K562 (cell line): ENCODE measurements at regions not wholly inside any gene's neighbourhood (a gene's known extent, or its start where the extent isn't known, plus 50 kb on each side); places are given as distances from the start of the nearest gene placed in this dataset.

Experiments
- ATAC-seq: fragments of 200-7000 bp; cut with Tn5 transposase; 3 replicates; pipeline ENCODE4 v1.9.1; 2020; ENCODE audit warnings: moderate library complexity
- BruUV-seq: library from RNA; stranded (reverse); fragments of 400-500 nt; replicated peaks from 2 replicates; lab custom pipeline; 2021; lab: Mats Ljungman, UMichigan
- CTCF ChIA-PET: fragments of 300-600 bp; formaldehyde crosslinking; extraction: SDS; loops from one replicate; lab custom pipeline; 2021; ENCODE audit warnings: low intra/inter-chr PET ratio; lab: Yijun Ruan, JAX
- POLR2A ChIA-PET: fragments of 300-600, 350-650 bp; sonication (Branson Sonifier 250); formaldehyde crosslinking; extraction: SDS; loops from one replicate; lab custom pipeline; 2021; ENCODE audit warnings: antibody characterized with exemption, inconsistent platforms; lab: Yijun Ruan, JAX
- DNase-seq, 4 experiments: peaks; one replicate each; pipeline versions ENCODE4 v3.0.0 to v3.0.0-alpha.2; 2011 to 2018; ENCODE audit warnings: low spot score in 3 of 4, mixed read lengths in 3 of 4; ENCODE audit errors: extremely low read depth in 1 of 4
- FAIRE-seq: peaks from 2 replicates; lab custom pipeline; 2011; peaks lifted over from hg19 to GRCh38; lab: Jason Lieb, UNC
- H2AFZ ChIP-seq: 2 replicates; pipeline ENCODE4 v1.6.0; 2011; ENCODE audit warnings: low read depth, low read length, control low read depth, inconsistent platforms
- H3K27ac ChIP-seq: fragments of 200-600 bp; 3 replicates; pipeline ENCODE4 v1.8.0; 2011; ENCODE audit warnings: low read depth, mild to moderate bottlenecking, control low read depth, inconsistent platforms, low read length, moderate library complexity, mixed read lengths; ENCODE audit errors: extremely low read depth
- H3K27me3 ChIP-seq, 2 experiments: fragments of 300-600 bp in 1 of 2; 2 replicates in 1 of 2; 3 replicates in 1 of 2; pipeline versions ENCODE4 v1.6.0 to v1.8.0; 2011; ENCODE audit warnings: inconsistent platforms in 2 of 2, low read length in 2 of 2, mild to moderate bottlenecking in 1 of 2, mixed read lengths in 1 of 2, moderate library complexity in 1 of 2; ENCODE audit not compliant: control insufficient read depth in 2 of 2, insufficient read depth in 2 of 2
- H3K36me3 ChIP-seq: fragments of 300-600 bp; 3 replicates; pipeline ENCODE4 v1.8.0; 2011; ENCODE audit warnings: mild to moderate bottlenecking, low read length, inconsistent platforms; ENCODE audit not compliant: control insufficient read depth, insufficient read depth
- H3K4me1 ChIP-seq, 2 experiments: fragments of 200-600 bp in 1 of 2; replicated peaks in 1 of 2; 2 replicates in 1 of 2; 3 replicates in 1 of 2; pipeline versions ENCODE4 v1.5.1 to v1.8.0; 2011; ENCODE audit warnings: inconsistent platforms in 2 of 2, low read length in 2 of 2, mild to moderate bottlenecking in 1 of 2, mixed read lengths in 1 of 2, moderate library complexity in 1 of 2; ENCODE audit not compliant: control insufficient read depth in 2 of 2, insufficient read depth in 2 of 2
- H3K4me2 ChIP-seq: 2 replicates; pipeline ENCODE4 v1.6.1; 2011; ENCODE audit warnings: low read length, control low read depth, inconsistent platforms, mixed read lengths; ENCODE audit not compliant: insufficient read depth
- H3K4me3 ChIP-seq: fragments of 200-600 bp; sonication (generic), shearing (Covaris generic); 2 replicates; pipeline ENCODE4 v1.5.1; 2016; ENCODE audit warnings: control low read depth, inconsistent platforms
- H3K79me2 ChIP-seq: fragments of 200-600 bp; 3 replicates; pipeline ENCODE4 v1.8.0; 2011; ENCODE audit warnings: low read length, inconsistent platforms; ENCODE audit not compliant: control insufficient read depth, insufficient read depth
- H3K9ac ChIP-seq, 2 experiments: 2 replicates each; pipeline versions ENCODE4 v1.6.0 to v1.6.1; 2011; ENCODE audit warnings: low read depth in 2 of 2, low read length in 2 of 2, control low read depth in 1 of 2, inconsistent platforms in 1 of 2, mild to moderate bottlenecking in 1 of 2, mixed read lengths in 1 of 2; ENCODE audit not compliant: insufficient read depth in 1 of 2
- H3K9me1 ChIP-seq: one replicate; pipeline ENCODE4 v1.6.0; 2011; ENCODE audit warnings: inconsistent platforms, mild to moderate bottlenecking, low read length, moderate library complexity; ENCODE audit not compliant: control insufficient read depth, insufficient read depth
- H3K9me3 ChIP-seq: replicated peaks from 2 replicates; pipeline ENCODE4 v1.5.1; 2011; ENCODE audit warnings: low read depth, low read length, inconsistent platforms; ENCODE audit not compliant: control insufficient read depth, insufficient read depth
- H4K20me1 ChIP-seq: replicated peaks from 2 replicates; pipeline ENCODE4 v1.6.1; 2011; ENCODE audit warnings: low read length, inconsistent platforms, mixed read lengths; ENCODE audit not compliant: control insufficient read depth, insufficient read depth
- BDP1 ChIP-seq: IDR thresholded peaks from 3 replicates; pipeline ENCODE4 v1.6.1; 2011; ENCODE audit not compliant: insufficient read length, insufficient read depth
- CEBPG ChIP-seq, 3 experiments: fragments of 200-800 bp in 1 of 3; sonication (Bioruptor generic) in 1 of 3; sonication (generic) in 1 of 3; formaldehyde crosslinking in 1 of 3; IDR thresholded peaks in 2 of 3; conservative IDR thresholded peaks in 1 of 3; 2 replicates each; pipeline versions ENCODE4 v1.6.1 to v1.8.0; 2016 to 2022; ENCODE audit warnings: missing compliant biosample characterization in 2 of 3, missing genetic modification characterization in 2 of 3, mild to moderate bottlenecking in 1 of 3, missing genetic modification reagents in 1 of 3
- CHD4 ChIP-seq: fragments of 200-600 bp; sonication (generic); IDR thresholded peaks from 3 replicates; pipeline ENCODE4 v1.6.1; 2012; ENCODE audit warnings: low read depth, mild to moderate bottlenecking, mixed read lengths, low read length, inconsistent platforms; ENCODE audit not compliant: insufficient read depth, insufficient replicate concordance, poor library complexity, severe bottlenecking
- ELF1 ChIP-seq: fragments of 200-800 bp; sonication (Bioruptor generic); IDR thresholded peaks from 2 replicates; pipeline ENCODE4 v1.6.1; 2016; ENCODE audit warnings: missing genetic modification characterization, missing compliant biosample characterization
- HDAC8 ChIP-seq: fragments of 450-650 bp; IDR thresholded peaks from 2 replicates; pipeline ENCODE4 v1.6.1; 2016; ENCODE audit warnings: mild to moderate bottlenecking, missing genetic modification characterization, moderate library complexity, missing compliant biosample characterization
- NFIX ChIP-seq: fragments of 250-450 bp; sonication (Bioruptor Pico); IDR thresholded peaks from 2 replicates; pipeline ENCODE4 v1.4.0; 2020; ENCODE audit warnings: low read depth, mild to moderate bottlenecking, moderate library complexity
- TBP ChIP-seq: optimal IDR thresholded peaks from 2 replicates; pipeline ENCODE3; 2011; ENCODE audit warnings: low read depth, low read length, improper control_type of control experiment
- TSC22D4 ChIP-seq: fragments of 450-650 bp; IDR thresholded peaks from 2 replicates; pipeline ENCODE4 v1.6.1; 2016; ENCODE audit warnings: missing genetic modification characterization, missing biosample characterization, control low read depth
- ZNF239 ChIP-seq: fragments of 250-450 bp; sonication (Bioruptor Pico); IDR thresholded peaks from 2 replicates; pipeline ENCODE4 v1.4.0; 2020; ENCODE audit warnings: mild to moderate bottlenecking
- ZNF282 ChIP-seq: sonication (generic); formaldehyde crosslinking; IDR thresholded peaks from 2 replicates; pipeline ENCODE4 v1.8.1; 2023; ENCODE audit warnings: missing genetic modification reagents
- WGBS: fragments of 100-300 bp; shearing (Covaris generic); methylation state at CpG from one replicate; pipeline ENCODE4 v1.1.6; 2016; ENCODE audit warnings: low coverage, mixed read lengths; ENCODE audit not compliant: insufficient coverage; ENCODE audit errors: missing lambda C conversion rate; 5-methylcytosine and 5-hydroxymethylcytosine counted together
- in situ Hi-C: fragments of 300-500 bp; cut with MboI; formaldehyde crosslinking; loops from 4 replicates; pipeline ENCODE4 v1.15.0; 2018; ENCODE audit warnings: inconsistent platforms, mixed read lengths
- intact Hi-C: fragments of 100-400 bp; cut with micrococcal nuclease; formaldehyde crosslinking; loops from 2 replicates; pipeline ENCODE4 v1.14.2; 2022
- TF ChIP-seq, protein P1 (sequence below), 3 experiments: fragments of 200-800 bp in 1 of 3; sonication (Bioruptor generic) in 1 of 3; sonication (generic) in 1 of 3; formaldehyde crosslinking in 1 of 3; IDR thresholded peaks; 2 replicates each; pipeline versions ENCODE4 v1.6.1 to v1.8.0; 2016 to 2022; ENCODE audit warnings: mild to moderate bottlenecking in 2 of 3, missing compliant biosample characterization in 2 of 3, missing genetic modification characterization in 2 of 3, missing genetic modification reagents in 1 of 3

- TF ChIP-seq ZNF282 (CRISPR knock-in tag) (no peak), TSC22D4 (tag) (no peak), HDAC8 (no peak), CHD4 (no peak)
- TF ChIP-seq, protein P1, sequence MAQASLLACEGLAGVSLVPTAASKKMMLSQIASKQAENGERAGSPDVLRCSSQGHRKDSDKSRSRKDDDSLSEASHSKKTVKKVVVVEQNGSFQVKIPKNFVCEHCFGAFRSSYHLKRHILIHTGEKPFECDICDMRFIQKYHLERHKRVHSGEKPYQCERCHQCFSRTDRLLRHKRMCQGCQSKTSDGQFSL (CRISPR knock-in tag; IDR thresholded peaks at IDR 0.05) = no peak
- TF ChIP-seq, protein P1 (tag; IDR thresholded peaks at IDR 0.05) = no peak
Measured at GRCh38 chr2:236501531-236501930, 68.1 kb upstream of the ACKR3 start (continued).

DNA sequence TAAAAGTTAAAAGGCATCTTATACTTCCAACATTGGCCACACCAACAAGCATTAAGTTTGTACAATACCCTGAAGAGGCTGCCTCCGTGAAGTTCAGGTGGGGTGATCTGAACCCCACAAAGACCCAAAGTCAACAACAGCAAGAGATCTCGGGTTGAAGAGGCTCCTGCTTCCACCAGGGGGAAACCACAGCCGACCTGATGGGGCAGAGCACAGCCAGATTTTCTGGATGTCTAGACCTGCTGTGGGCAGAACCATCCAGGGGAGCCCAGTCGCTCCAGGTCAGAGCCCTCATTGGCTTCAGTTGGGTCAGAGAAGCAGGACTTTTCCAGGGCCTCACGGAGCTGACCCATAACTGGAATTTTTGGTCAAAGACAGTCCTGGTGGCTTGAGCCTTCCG is 66.5 kb upstream of the ACKR3 start:
- no peak for FAIRE-seq

More for the DNA sequence above, 66.5 kb upstream of the ACKR3 start:
- DNase-seq = no peak
- H3K27ac ChIP-seq = no peak overlapping the region
- ATAC-seq = no peak
- intact Hi-C loops = no loop called here
- H3K4me1 ChIP-seq = no peaks in the 10 kb centered on the region; a peak in 1 of 5 replicates
- no peak overlapping the region for H3K4me3 ChIP-seq
- BruUV-seq = no TSS peak
- no peak overlapping the region for H3K4me2 ChIP-seq
- TF ChIP-seq NFIX (no peak), TBP (no peak), CEBPG (CRISPR knock-in tag; IDR thresholded peaks at IDR 0.05) (no peak), CEBPG (tag; conservative IDR thresholded peaks at IDR 0.05 in 1 of 2, IDR thresholded peaks at IDR 0.05 in 1 of 2) (no peak), BDP1 (no peak), ELF1 (tag) (no peak), ZNF239 (no peak)
- TF ChIP-seq, all 486 proteins: peak for 0
- Histone ChIP-seq H4K20me1 (no peaks in the 10 kb centered on the region), H3K36me3 (no peaks in the 10 kb centered on the region), H3K9me1 (no peaks in the 10 kb centered on the region), H3K9me3 (no peaks in the 10 kb centered on the region), H2AFZ (no peak overlapping the region), H3K9ac (no peak overlapping the region), H3K27me3 (peaks cover 0 to 8% of the 10 kb centered on the region in 2 experiments; a peak in 2 of 5 replicates), H3K79me2 (no peaks in the 10 kb centered on the region)
- in situ Hi-C loops = loop anchor here (25.0 kb wide), 1 partner anchor 559 kb away; no protein-coding TSS in a partner anchor
- 0% methylated on average over 5 of the region's 6 CpGs for WGBS
- POLR2A ChIA-PET = no interaction called here
- CTCF ChIA-PET = no interaction called here
